Trophoblast cell (in vitro differentiated cells and primary cell): ENCODE measurements at regions not wholly inside any gene's neighbourhood (a gene's known extent, or its start where the extent isn't known, plus 50 kb on each side); places are given as distances from the start of the nearest gene placed in this dataset.

ENCODE experiments used
- DNase-seq, 2 donors: peaks; one replicate each; pipeline ENCODE4 v3.0.0-alpha.2; 2016
- H2AFZ ChIP-seq: 2 replicates; pipeline ENCODE4 v1.6.1; 2013; ENCODE audit warnings: low read length, moderate library complexity, mild to moderate bottlenecking; ENCODE audit not compliant: insufficient read depth, poor library complexity
- H2AK5ac ChIP-seq: 2 replicates; pipeline ENCODE4 v1.6.1; 2013; ENCODE audit warnings: mild to moderate bottlenecking, low read length
- H2BK120ac ChIP-seq: 2 replicates; pipeline ENCODE4 v1.6.1; 2013; ENCODE audit warnings: low read length, mild to moderate bottlenecking, moderate library complexity; ENCODE audit not compliant: insufficient read depth, poor library complexity
- H2BK12ac ChIP-seq: 2 replicates; pipeline ENCODE4 v1.6.1; 2013; ENCODE audit warnings: mild to moderate bottlenecking, low read length, moderate library complexity
- H2BK5ac ChIP-seq: 2 replicates; pipeline ENCODE4 v1.6.1; 2013; ENCODE audit warnings: low read length, low read depth, moderate library complexity, mild to moderate bottlenecking; ENCODE audit not compliant: poor library complexity
- H3K14ac ChIP-seq: 2 replicates; pipeline ENCODE4 v1.6.1; 2013; ENCODE audit warnings: mild to moderate bottlenecking, low read length
- H3K18ac ChIP-seq: 2 replicates; pipeline ENCODE4 v1.6.1; 2013; ENCODE audit warnings: mild to moderate bottlenecking, low read length
- H3K23ac ChIP-seq: 2 replicates; pipeline ENCODE4 v1.6.1; 2013; ENCODE audit warnings: low read length
- H3K27ac ChIP-seq: 2 replicates; pipeline ENCODE4 v1.5.1; 2013; ENCODE audit warnings: low read depth, mild to moderate bottlenecking, inconsistent platforms, low read length, moderate library complexity
- H3K27me3 ChIP-seq: 2 replicates; pipeline ENCODE4 v1.6.1; 2013; ENCODE audit warnings: inconsistent platforms, mild to moderate bottlenecking, low read length, moderate library complexity; ENCODE audit not compliant: insufficient read depth
- H3K36me3 ChIP-seq, 2 experiments: 1 replicate in 1 of 2; 2 replicates in 1 of 2; pipeline ENCODE4 v1.6.1; 2013; ENCODE audit warnings: low read length in 2 of 2, mild to moderate bottlenecking in 2 of 2, moderate library complexity in 1 of 2; ENCODE audit not compliant: insufficient read depth in 2 of 2, control insufficient read depth in 1 of 2
- H3K4ac ChIP-seq: 2 replicates; pipeline ENCODE4 v1.6.1; 2013; ENCODE audit warnings: low read depth, mild to moderate bottlenecking, low read length, moderate library complexity
- H3K4me1 ChIP-seq, 2 experiments: 1 replicate in 1 of 2; 2 replicates in 1 of 2; pipeline ENCODE4 v1.6.1; 2013; ENCODE audit warnings: low read length in 2 of 2, mild to moderate bottlenecking in 2 of 2, moderate library complexity in 1 of 2; ENCODE audit not compliant: insufficient read depth in 2 of 2, control insufficient read depth in 1 of 2
- H3K4me2 ChIP-seq: 2 replicates; pipeline ENCODE4 v1.6.1; 2013; ENCODE audit warnings: inconsistent platforms, mild to moderate bottlenecking, low read length, moderate library complexity
- H3K4me3 ChIP-seq: 2 replicates; pipeline ENCODE4 v1.5.1; 2013; ENCODE audit warnings: mild to moderate bottlenecking, low read depth, low read length, inconsistent platforms
- H3K79me1 ChIP-seq: one replicate; pipeline ENCODE4 v1.6.1; 2013; ENCODE audit warnings: low read length
- H3K79me2 ChIP-seq: 2 replicates; pipeline ENCODE4 v1.6.1; 2013; ENCODE audit warnings: low read length, mild to moderate bottlenecking; ENCODE audit not compliant: control insufficient read depth, insufficient read depth, poor library complexity
- H3K9ac ChIP-seq: 2 replicates; pipeline ENCODE4 v1.6.1; 2013; ENCODE audit warnings: mild to moderate bottlenecking, low read length
- H3K9me3 ChIP-seq: 2 replicates; pipeline ENCODE4 v1.6.1; 2013; ENCODE audit warnings: low read depth, mild to moderate bottlenecking, control low read depth, inconsistent platforms, low read length; ENCODE audit not compliant: insufficient read depth
- H4K12ac ChIP-seq: 2 replicates; pipeline ENCODE4 v1.6.1; 2013; ENCODE audit warnings: low read depth, mild to moderate bottlenecking, low read length, moderate library complexity
- H4K8ac ChIP-seq: 2 replicates; pipeline ENCODE4 v1.6.1; 2013; ENCODE audit warnings: low read depth, mild to moderate bottlenecking, low read length, moderate library complexity
- H4K91ac ChIP-seq: one replicate; pipeline ENCODE4 v1.6.1; 2013; ENCODE audit warnings: low read depth, mild to moderate bottlenecking, low read length, moderate library complexity
- WGBS: extraction: QIAGEN DNeasy Blood & Tissue Kit; methylation state at CpG from one replicate; pipeline ENCODE4 v1.1.7; 2013; ENCODE audit warnings: missing lambda C conversion rate; ENCODE audit not compliant: insufficient read length, insufficient coverage; ENCODE audit errors: extremely low coverage; 5-methylcytosine and 5-hydroxymethylcytosine counted together

DNA sequence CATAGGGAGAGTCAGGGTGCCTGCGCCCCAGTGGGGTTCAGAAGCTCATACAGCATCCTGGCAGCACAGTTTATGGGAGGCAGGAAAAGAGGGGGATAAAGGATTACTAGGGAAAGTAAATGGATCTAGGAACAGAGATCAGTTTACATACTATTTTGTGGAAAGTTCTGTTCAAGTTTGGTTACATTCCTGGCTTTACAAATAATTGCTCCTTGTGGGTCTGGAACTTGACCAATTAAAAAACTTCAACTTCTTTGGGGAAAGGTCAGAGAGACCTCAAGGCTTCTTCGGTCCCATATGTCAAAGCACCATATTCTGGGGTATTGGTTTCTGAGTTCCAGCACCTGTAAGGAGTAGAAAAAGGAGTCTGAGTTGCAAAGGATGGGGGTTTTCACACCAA is 64.1 kb downstream of the ZDHHC19 start:
- Histone ChIP-seq H3K27me3 (no peaks in the 10 kb centered on the region), H2BK120ac (no peak overlapping the region), H3K4ac (no peak overlapping the region), H3K14ac (no peak overlapping the region), H3K9ac (no peak overlapping the region), H2BK5ac (no peak overlapping the region), H3K27ac (no peak overlapping the region), H4K91ac (no peak overlapping the region), H3K18ac (no peak overlapping the region), H3K4me1 (peaks cover 12 to 20% of the 10 kb centered on the region in 2 experiments), H3K9me3 (peaks cover 13% of the 10 kb centered on the region), H3K79me2 (no peaks in the 10 kb centered on the region), H4K12ac (no peak overlapping the region), H2AK5ac (no peak overlapping the region), H3K23ac (no peak overlapping the region), H3K4me2 (no peak overlapping the region), H2BK12ac (no peak overlapping the region), H4K8ac (no peak overlapping the region), H3K79me1 (peaks cover 8% of the 10 kb centered on the region), H2AFZ (no peak overlapping the region), H3K4me3 (no peak overlapping the region), H3K36me3 (no peaks in the 10 kb centered on the region)
- DNase-seq: peak in 1 of 2 donors; percentile 77
- no CpG with 5 or more reads among the region's 2 CpGs for WGBS

DNA sequence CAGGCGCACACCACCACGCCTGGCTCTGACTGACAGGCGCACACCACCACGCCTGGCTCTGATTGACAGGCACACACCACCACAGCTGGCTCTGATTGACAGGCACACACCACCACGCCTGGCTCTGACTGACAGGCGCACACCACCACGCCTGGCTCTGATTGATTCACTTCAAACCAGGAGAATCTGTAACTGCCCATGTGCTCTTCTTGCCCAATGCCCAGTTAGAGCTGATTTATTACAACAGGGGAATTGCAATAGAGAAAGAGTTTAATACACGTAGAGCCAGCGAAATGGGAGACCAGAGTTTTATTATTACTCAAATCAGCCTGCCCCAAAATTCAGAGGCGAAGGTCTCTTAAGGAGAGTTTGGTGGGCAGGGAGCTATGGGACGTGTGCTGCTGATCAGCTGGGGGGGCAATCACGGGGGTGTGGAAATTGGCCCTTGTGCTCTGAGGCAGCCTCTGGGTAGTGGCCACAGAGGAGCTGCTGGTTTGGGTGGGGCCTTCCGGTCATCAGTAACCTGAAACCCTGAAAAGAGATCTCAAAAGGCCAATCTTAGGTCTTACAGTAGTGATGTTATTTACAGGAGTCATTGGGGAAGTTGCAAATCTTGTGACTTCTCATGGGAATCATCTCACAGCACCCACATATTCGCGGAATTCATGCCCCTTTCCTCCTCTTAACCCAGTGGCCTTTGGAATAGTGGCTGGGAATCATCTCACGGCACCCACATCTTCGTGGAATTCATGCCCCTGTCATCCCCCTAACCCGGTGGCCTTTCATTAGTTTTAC is 63.8 kb upstream of the TFRC start:
- Histone ChIP-seq H3K79me2 (no peaks in the 10 kb centered on the region), H3K4me2 (no peak overlapping the region), H3K36me3 (no peaks in the 10 kb centered on the region), H3K18ac (no peak overlapping the region), H3K79me1 (peaks cover 13% of the 10 kb centered on the region), H4K12ac (no peak overlapping the region), H2BK5ac (no peak overlapping the region), H3K9ac (no peak overlapping the region), H3K23ac (no peak overlapping the region), H3K4me1 (peaks cover 16 to 26% of the 10 kb centered on the region in 2 experiments), H2AK5ac (no peak overlapping the region), H4K91ac (no peak overlapping the region), H3K27ac (no peak overlapping the region), H2BK12ac (no peak overlapping the region), H2BK120ac (no peak overlapping the region), H3K4me3 (no peak overlapping the region), H3K9me3 (peaks cover 13% of the 10 kb centered on the region), H4K8ac (no peak overlapping the region), H3K27me3 (no peaks in the 10 kb centered on the region), H3K14ac (no peak overlapping the region), H2AFZ (no peak overlapping the region), H3K4ac (no peak overlapping the region)
- WGBS: no CpG with 5 or more reads among the region's 18 CpGs
- DNase-seq: peak in 1 of 2 donors; percentile 38

DNA sequence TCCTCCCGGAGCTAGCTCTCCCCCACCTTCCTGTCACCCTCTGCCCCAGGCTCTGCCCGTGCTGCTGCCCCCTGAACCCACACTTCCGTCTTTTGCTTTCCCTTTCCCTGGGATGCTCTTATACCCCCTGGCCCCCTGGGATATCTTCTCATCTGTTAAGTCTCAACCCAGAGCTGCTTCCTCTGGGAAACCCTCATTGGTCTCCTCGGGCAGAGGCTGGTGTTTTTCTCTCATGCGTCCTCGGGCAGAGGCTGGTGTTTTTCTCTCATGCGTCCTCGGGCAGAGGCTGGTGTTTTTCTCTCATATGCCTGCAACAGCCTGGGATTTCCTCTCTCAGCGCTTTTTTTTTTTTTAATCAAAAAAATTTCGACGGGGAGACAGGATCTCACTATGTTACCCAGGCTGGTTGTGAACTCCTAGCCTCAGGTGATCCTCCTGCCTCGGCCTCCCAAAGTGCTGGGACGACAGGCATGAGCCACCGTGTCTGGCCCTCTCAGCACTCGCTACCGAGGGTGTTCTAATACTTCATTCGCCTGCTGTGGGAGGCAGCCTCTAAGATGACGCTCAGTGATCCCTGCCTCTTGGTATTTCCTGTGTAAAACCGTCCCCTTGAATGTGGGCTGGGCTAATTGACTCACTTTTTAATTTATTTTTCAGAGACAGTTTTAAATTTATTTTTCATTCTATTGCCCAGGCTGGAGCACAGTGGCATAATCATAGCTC is 62.7 kb upstream of the TFRC start:
- DNase-seq: peak; percentile 61 to 71
- WGBS: no CpG with 5 or more reads among the region's 19 CpGs
- H3K4me2 ChIP-seq: no peak overlapping the region

DNA sequence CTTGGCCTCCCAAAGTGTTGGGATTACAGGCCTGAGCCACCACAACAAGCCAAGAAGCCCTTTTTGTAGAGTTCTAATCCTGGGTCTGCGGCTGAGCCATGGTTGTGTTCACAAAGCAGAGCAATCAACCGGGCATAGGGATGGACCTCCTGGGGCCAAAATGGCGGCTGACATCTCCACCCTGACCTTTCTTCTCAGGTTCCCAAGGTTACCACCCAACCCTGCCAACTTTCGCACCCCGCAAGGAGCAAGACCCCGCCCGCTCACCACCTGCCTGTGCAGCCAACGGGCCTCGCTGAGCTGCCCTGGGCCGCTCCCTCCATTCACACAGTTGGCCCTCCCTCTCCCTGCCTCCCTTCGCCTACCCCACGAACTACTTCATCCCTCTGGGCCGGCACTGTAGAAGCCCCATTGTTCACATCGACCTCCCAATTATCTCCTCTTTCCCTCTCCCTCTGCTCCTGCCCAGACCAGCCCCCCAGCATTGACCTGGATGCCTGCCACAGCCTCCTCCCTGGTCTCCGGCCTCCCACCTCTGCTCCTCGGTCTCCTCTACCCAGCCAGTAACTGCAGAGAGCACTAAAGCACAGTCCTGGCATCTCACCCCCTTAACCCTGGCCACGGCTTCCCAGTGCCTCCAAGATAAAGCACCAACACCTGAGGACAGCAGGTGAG is 62.0 kb upstream of the TFRC start:
- no peak overlapping the region for H3K4ac ChIP-seq
- H2AK5ac ChIP-seq: peak overlapping the region; percentile 40
- peaks cover 14% of the 10 kb centered on the region for H3K79me1 ChIP-seq
- no peak for DNase-seq
- H3K9ac ChIP-seq: no peak overlapping the region
- no peak overlapping the region for H4K8ac ChIP-seq
- no peak overlapping the region for H3K23ac ChIP-seq
- H3K27me3 ChIP-seq: no peaks in the 10 kb centered on the region
- peak overlapping the region; percentile 4 for H2BK120ac ChIP-seq
- H3K36me3 ChIP-seq: no peaks in the 10 kb centered on the region
- no peak overlapping the region for H4K12ac ChIP-seq
- H3K27ac ChIP-seq: no peak overlapping the region
- H4K91ac ChIP-seq: peak overlapping the region; percentile 58
- H3K4me1 ChIP-seq: peaks cover 16 to 30% of the 10 kb centered on the region in 2 experiments
- H2BK12ac ChIP-seq: no peak overlapping the region
- no CpG with 5 or more reads among the region's 17 CpGs for WGBS
- peaks cover 11% of the 10 kb centered on the region for H3K9me3 ChIP-seq
- H2AFZ ChIP-seq: no peak overlapping the region
- H3K79me2 ChIP-seq: no peaks in the 10 kb centered on the region
- H3K18ac ChIP-seq: peak overlapping the region; percentile 28
- H3K14ac ChIP-seq: no peak overlapping the region
- H3K4me3 ChIP-seq: no peak overlapping the region
- H3K4me2 ChIP-seq: no peak overlapping the region
- H2BK5ac ChIP-seq: no peak overlapping the region

More for the DNA sequence above, 62.7 kb upstream of the TFRC start:
- Histone ChIP-seq H3K79me2 (no peaks in the 10 kb centered on the region), H4K12ac (no peak overlapping the region), H3K79me1 (peaks cover 13% of the 10 kb centered on the region), H3K4me3 (no peak overlapping the region), H3K18ac (no peak overlapping the region), H3K14ac (no peak overlapping the region), H2BK120ac (no peak overlapping the region), H3K23ac (no peak overlapping the region), H4K8ac (no peak overlapping the region), H2BK5ac (no peak overlapping the region), H4K91ac (peak overlapping the region; percentile 58), H3K27me3 (no peaks in the 10 kb centered on the region), H3K36me3 (no peaks in the 10 kb centered on the region), H3K4me1 (peaks cover 16 to 26% of the 10 kb centered on the region in 2 experiments), H2BK12ac (no peak overlapping the region), H3K27ac (no peak overlapping the region), H2AFZ (no peak overlapping the region), H3K9ac (no peak overlapping the region), H3K9me3 (peaks cover 11% of the 10 kb centered on the region), H3K4ac (no peak overlapping the region), H2AK5ac (no peak overlapping the region)
